ES-I3 (cell line): ENCODE measurements at regions not wholly inside any gene's neighbourhood (a gene's known extent, or its start where the extent isn't known, plus 50 kb on each side); places are given as distances from the start of the nearest gene placed in this dataset.

Experiments
- H3K36me3 ChIP-seq: 2 replicates; pipeline ENCODE4 v1.6.1; 2013; ENCODE audit warnings: mild to moderate bottlenecking, low read length, control low read depth, moderate library complexity; ENCODE audit not compliant: insufficient read depth
- H3K4me1 ChIP-seq: 2 replicates; pipeline ENCODE4 v1.6.1; 2013; ENCODE audit warnings: mild to moderate bottlenecking, control low read depth, low read length; ENCODE audit not compliant: insufficient read depth
- H3K9ac ChIP-seq: 2 replicates; pipeline ENCODE4 v1.6.1; 2013; ENCODE audit warnings: low read depth, mild to moderate bottlenecking, low read length, moderate library complexity
- H3K9me3 ChIP-seq: 2 replicates; pipeline ENCODE4 v1.6.1; 2013; ENCODE audit warnings: mild to moderate bottlenecking, low read length, moderate library complexity; ENCODE audit not compliant: control insufficient read depth, insufficient read depth

GRCh38 chr7:47147213-47147631 lies 434.7 kb downstream of the TNS3 start:
- no peak overlapping the region for H3K9ac ChIP-seq
- H3K9me3 ChIP-seq, result no peaks in the 10 kb centered on the region
- H3K36me3 ChIP-seq, result no peaks in the 10 kb centered on the region
- no peaks in the 10 kb centered on the region for H3K4me1 ChIP-seq

GRCh38 chr7:47145982-47146381 lies 435.9 kb downstream of the TNS3 start:
- Histone ChIP-seq H3K4me1 (no peaks in the 10 kb centered on the region), H3K36me3 (no peaks in the 10 kb centered on the region), H3K9me3 (no peaks in the 10 kb centered on the region), H3K9ac (no peak overlapping the region)

GRCh38 chr7:47145186-47145725 lies 436.7 kb downstream of the TNS3 start:
- Histone ChIP-seq H3K4me1 (no peaks in the 10 kb centered on the region), H3K9ac (no peak overlapping the region), H3K36me3 (no peaks in the 10 kb centered on the region), H3K9me3 (no peaks in the 10 kb centered on the region)

GRCh38 chr7:47143339-47143738 lies 438.6 kb downstream of the TNS3 start:
- Histone ChIP-seq H3K9ac (no peak overlapping the region), H3K9me3 (no peaks in the 10 kb centered on the region), H3K4me1 (no peaks in the 10 kb centered on the region), H3K36me3 (no peaks in the 10 kb centered on the region)

GRCh38 chr7:47142867-47143175 lies 439.1 kb downstream of the TNS3 start:
- H3K4me1 ChIP-seq, result no peaks in the 10 kb centered on the region

GRCh38 chr7:47142169-47142866 lies 439.6 kb downstream of the TNS3 start:
- Histone ChIP-seq H3K9ac (no peak overlapping the region), H3K9me3 (no peaks in the 10 kb centered on the region), H3K4me1 (no peaks in the 10 kb centered on the region)

More at GRCh38 chr7:47142867-47143175, 439.1 kb downstream of the TNS3 start:
- Histone ChIP-seq H3K9me3 (no peaks in the 10 kb centered on the region), H3K9ac (no peak overlapping the region), H3K36me3 (no peaks in the 10 kb centered on the region)

GRCh38 chr7:47132471-47132870 lies 449.4 kb downstream of the TNS3 start:
- H3K9me3 ChIP-seq, result no peaks in the 10 kb centered on the region
- H3K36me3 ChIP-seq, result no peaks in the 10 kb centered on the region
- no peaks in the 10 kb centered on the region for H3K4me1 ChIP-seq
- H3K9ac ChIP-seq, result no peak overlapping the region

More at GRCh38 chr7:47142169-47142866, 439.6 kb downstream of the TNS3 start:
- no peaks in the 10 kb centered on the region for H3K36me3 ChIP-seq

GRCh38 chr7:47128700-47129099 lies 453.2 kb downstream of the TNS3 start:
- Histone ChIP-seq H3K9me3 (no peaks in the 10 kb centered on the region), H3K9ac (no peak overlapping the region), H3K4me1 (no peaks in the 10 kb centered on the region), H3K36me3 (no peaks in the 10 kb centered on the region)

- Histone ChIP-seq H3K9ac (no peak overlapping the region), H3K9me3 (no peaks in the 10 kb centered on the region), H3K36me3 (no peaks in the 10 kb centered on the region), H3K4me1 (no peaks in the 10 kb centered on the region)
Measured at GRCh38 chr7:47125529-47125928, 456.4 kb downstream of the TNS3 start.

GRCh38 chr7:47119261-47119865 lies 462.5 kb downstream of the TNS3 start:
- no peaks in the 10 kb centered on the region for H3K36me3 ChIP-seq
- no peaks in the 10 kb centered on the region for H3K4me1 ChIP-seq
- H3K9ac ChIP-seq, result no peak overlapping the region
- H3K9me3 ChIP-seq, result no peaks in the 10 kb centered on the region

- Histone ChIP-seq H3K9ac (no peak overlapping the region), H3K36me3 (no peaks in the 10 kb centered on the region), H3K4me1 (no peaks in the 10 kb centered on the region), H3K9me3 (no peaks in the 10 kb centered on the region; the same call in 1 of the 2 replicates)
Measured at GRCh38 chr7:47104206-47104549, 477.7 kb downstream of the TNS3 start.

- Histone ChIP-seq H3K36me3 (no peaks in the 10 kb centered on the region), H3K4me1 (no peaks in the 10 kb centered on the region), H3K9me3 (no peaks in the 10 kb centered on the region; the same call in 1 of the 2 replicates), H3K9ac (no peak overlapping the region)
Measured at GRCh38 chr7:47103498-47104205, 478.3 kb downstream of the TNS3 start.

- Histone ChIP-seq H3K36me3 (no peaks in the 10 kb centered on the region), H3K4me1 (no peaks in the 10 kb centered on the region), H3K9me3 (no peaks in the 10 kb centered on the region; the same call in 1 of the 2 replicates), H3K9ac (no peak overlapping the region)
Measured at GRCh38 chr7:47102331-47102841, 479.5 kb downstream of the TNS3 start.

GRCh38 chr7:47100817-47101435 lies 481.0 kb downstream of the TNS3 start:
- Histone ChIP-seq H3K36me3 (no peaks in the 10 kb centered on the region), H3K9ac (no peak overlapping the region), H3K4me1 (no peaks in the 10 kb centered on the region), H3K9me3 (no peaks in the 10 kb centered on the region)
